ENCODE measurements at regions not wholly inside any gene's neighbourhood (a gene's known extent, or its start where the extent isn't known, plus 50 kb on each side); places are given as distances from the start of the nearest gene placed in this dataset.

GRCh38 chr21:31500982-31501381 is 156.9 kb upstream of the TIAM1 start:
- no peak overlapping the region for H2AFZ ChIP-seq (ENCODE audit: low read depth, low read length)
- H3K9me3 ChIP-seq (ENCODE audit: insufficient read depth, low read depth, low read length), result no peaks in the 10 kb centered on the region
- DNase-seq (ENCODE audit: low read depth), result no peak
- H3K9ac ChIP-seq (ENCODE audit: low read length), result no peak overlapping the region
- H3K27me3 Mint-ChIP-seq (ENCODE audit: low read depth, unreplicated experiment), result peaks cover 1% of the 10 kb centered on the region
- no peaks in the 10 kb centered on the region for H3K4me1 ChIP-seq (ENCODE audit: insufficient read depth, low read length)
- H3K4me3 Mint-ChIP-seq (ENCODE audit: unreplicated experiment), result no peak overlapping the region
- H3K36me3 ChIP-seq (ENCODE audit: insufficient read depth, low read length), result no peaks in the 10 kb centered on the region
- no peak overlapping the region for H3K4me2 ChIP-seq (ENCODE audit: low read length)
- FAIRE-seq, result no peak
- peaks cover 3% of the 10 kb centered on the region for H3K9me3 Mint-ChIP-seq (ENCODE audit: unreplicated experiment)
- no peaks in the 10 kb centered on the region for H4K20me1 ChIP-seq (ENCODE audit: insufficient read depth, low read length)
- no peaks in the 10 kb centered on the region for H3K79me2 ChIP-seq (ENCODE audit: insufficient read depth, low read length)
- H3K4me3 ChIP-seq (ENCODE audit: insufficient read depth, low read depth, low read length), result no peak overlapping the region
- no peaks in the 10 kb centered on the region for H3K36me3 Mint-ChIP-seq (ENCODE audit: low read depth, unreplicated experiment)
- H3K4me1 Mint-ChIP-seq (ENCODE audit: low read depth, unreplicated experiment), result no peaks in the 10 kb centered on the region
- no peak overlapping the region for H3K27ac Mint-ChIP-seq (ENCODE audit: unreplicated experiment)
- TF ChIP-seq, protein P1, sequence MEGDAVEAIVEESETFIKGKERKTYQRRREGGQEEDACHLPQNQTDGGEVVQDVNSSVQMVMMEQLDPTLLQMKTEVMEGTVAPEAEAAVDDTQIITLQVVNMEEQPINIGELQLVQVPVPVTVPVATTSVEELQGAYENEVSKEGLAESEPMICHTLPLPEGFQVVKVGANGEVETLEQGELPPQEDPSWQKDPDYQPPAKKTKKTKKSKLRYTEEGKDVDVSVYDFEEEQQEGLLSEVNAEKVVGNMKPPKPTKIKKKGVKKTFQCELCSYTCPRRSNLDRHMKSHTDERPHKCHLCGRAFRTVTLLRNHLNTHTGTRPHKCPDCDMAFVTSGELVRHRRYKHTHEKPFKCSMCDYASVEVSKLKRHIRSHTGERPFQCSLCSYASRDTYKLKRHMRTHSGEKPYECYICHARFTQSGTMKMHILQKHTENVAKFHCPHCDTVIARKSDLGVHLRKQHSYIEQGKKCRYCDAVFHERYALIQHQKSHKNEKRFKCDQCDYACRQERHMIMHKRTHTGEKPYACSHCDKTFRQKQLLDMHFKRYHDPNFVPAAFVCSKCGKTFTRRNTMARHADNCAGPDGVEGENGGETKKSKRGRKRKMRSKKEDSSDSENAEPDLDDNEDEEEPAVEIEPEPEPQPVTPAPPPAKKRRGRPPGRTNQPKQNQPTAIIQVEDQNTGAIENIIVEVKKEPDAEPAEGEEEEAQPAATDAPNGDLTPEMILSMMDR (IDR thresholded peaks at IDR 0.05; ENCODE audit: insufficient read depth, low read depth, low read length), result no peak
- no peak overlapping the region for H3K27ac ChIP-seq (ENCODE audit: low read depth, low read length)
- H3K27me3 ChIP-seq (ENCODE audit: insufficient read depth, low read length), result peaks cover 2% of the 10 kb centered on the region

GRCh38 chr21:31500071-31500470 is 156.0 kb upstream of the TIAM1 start:
- Mint-ChIP-seq H3K27ac (ENCODE audit: unreplicated experiment) (no peak overlapping the region), H3K36me3 (ENCODE audit: low read depth, unreplicated experiment) (no peaks in the 10 kb centered on the region), H3K4me3 (ENCODE audit: unreplicated experiment) (no peak overlapping the region), H3K4me1 (ENCODE audit: low read depth, unreplicated experiment) (no peaks in the 10 kb centered on the region), H3K27me3 (ENCODE audit: low read depth, unreplicated experiment) (peaks cover 1% of the 10 kb centered on the region), H3K9me3 (ENCODE audit: unreplicated experiment) (peaks cover 3% of the 10 kb centered on the region)
- TF ChIP-seq EZH2 (IDR thresholded peaks at IDR 0.05; ENCODE audit: insufficient read depth, low read length), result no peak
- Histone ChIP-seq H3K4me2 (ENCODE audit: low read length) (no peak overlapping the region), H4K20me1 (ENCODE audit: insufficient read depth, low read length) (no peaks in the 10 kb centered on the region), H3K27ac (ENCODE audit: low read depth, low read length) (no peak overlapping the region), H3K9ac (ENCODE audit: low read length) (no peak overlapping the region), H3K4me3 (ENCODE audit: insufficient read depth, low read depth, low read length) (no peak overlapping the region), H3K9me3 (ENCODE audit: insufficient read depth, low read depth, low read length) (no peaks in the 10 kb centered on the region), H3K79me2 (ENCODE audit: insufficient read depth, low read length) (no peaks in the 10 kb centered on the region), H3K4me1 (ENCODE audit: insufficient read depth, low read length) (no peaks in the 10 kb centered on the region), H3K36me3 (ENCODE audit: insufficient read depth, low read length) (no peaks in the 10 kb centered on the region), H2AFZ (ENCODE audit: low read depth, low read length) (no peak overlapping the region), H3K27me3 (ENCODE audit: insufficient read depth, low read length) (no peaks in the 10 kb centered on the region)
- FAIRE-seq (no peak), DNase-seq (ENCODE audit: low read depth) (no peak)

DNA sequence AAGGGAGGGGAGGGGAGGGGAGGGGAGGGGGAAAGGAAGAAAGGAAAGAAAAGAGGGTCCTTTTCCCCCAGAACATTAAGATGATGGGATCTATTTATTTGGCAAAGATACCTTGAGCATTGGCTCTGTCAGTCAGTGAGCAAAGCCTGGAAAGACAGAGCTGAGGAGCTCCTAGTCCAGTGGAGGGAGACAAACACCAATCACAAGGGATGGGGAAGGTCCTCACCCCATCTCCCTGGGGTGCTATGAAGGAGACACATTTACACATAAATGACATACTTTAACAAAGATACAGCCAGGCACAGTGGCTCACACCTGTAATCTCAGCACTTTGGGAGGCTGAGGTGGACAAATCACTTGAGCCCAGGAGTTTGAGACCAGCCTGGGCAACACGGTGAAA is 154.9 kb upstream of the TIAM1 start:
- TF ChIP-seq EZH2 (IDR thresholded peaks at IDR 0.05; ENCODE audit: insufficient read depth, low read length), result no peak
- TF ChIP-seq, protein P1 (IDR thresholded peaks at IDR 0.05; ENCODE audit: insufficient read depth, low read depth, low read length), result no peak
- H3K27ac Mint-ChIP-seq (ENCODE audit: unreplicated experiment), result no peak overlapping the region

More for the DNA sequence above, 154.9 kb upstream of the TIAM1 start:
- Mint-ChIP-seq H3K4me3 (ENCODE audit: unreplicated experiment) (no peak overlapping the region), H3K27me3 (ENCODE audit: low read depth, unreplicated experiment) (peaks cover 1% of the 10 kb centered on the region), H3K4me1 (ENCODE audit: low read depth, unreplicated experiment) (no peaks in the 10 kb centered on the region), H3K36me3 (ENCODE audit: low read depth, unreplicated experiment) (no peaks in the 10 kb centered on the region), H3K9me3 (ENCODE audit: unreplicated experiment) (peaks cover 3% of the 10 kb centered on the region)
- no peak overlapping the region for H3K27ac ChIP-seq (ENCODE audit: low read depth, low read length)
- no peaks in the 10 kb centered on the region for H3K79me2 ChIP-seq (ENCODE audit: insufficient read depth, low read length)
- no peak for DNase-seq (ENCODE audit: low read depth)
- H2AFZ ChIP-seq (ENCODE audit: low read depth, low read length), result no peak overlapping the region
- FAIRE-seq, result no peak
- no peaks in the 10 kb centered on the region for H3K9me3 ChIP-seq (ENCODE audit: insufficient read depth, low read depth, low read length)
- H3K4me2 ChIP-seq (ENCODE audit: low read length), result no peak overlapping the region
- no peak overlapping the region for H3K4me3 ChIP-seq (ENCODE audit: insufficient read depth, low read depth, low read length)
- no peaks in the 10 kb centered on the region for H3K27me3 ChIP-seq (ENCODE audit: insufficient read depth, low read length)
- H3K4me1 ChIP-seq (ENCODE audit: insufficient read depth, low read length), result no peaks in the 10 kb centered on the region
- no peaks in the 10 kb centered on the region for H3K36me3 ChIP-seq (ENCODE audit: insufficient read depth, low read length)
- H3K9ac ChIP-seq (ENCODE audit: low read length), result no peak overlapping the region
- no peaks in the 10 kb centered on the region for H4K20me1 ChIP-seq (ENCODE audit: insufficient read depth, low read length)

Data from astrocyte (in vitro differentiated cells and primary cell).